SK-N-MC (cell line): ENCODE measurements at regions not wholly inside any gene's neighbourhood (a gene's known extent, or its start where the extent isn't known, plus 50 kb on each side); places are given as distances from the start of the nearest gene placed in this dataset.

Source experiments
- EZH2 ChIP-seq: fragments of 200-600 bp; sonication (generic); IDR thresholded peaks from one replicate; pipeline ENCODE4 v1.6.1; 2017; ENCODE audit warnings: antibody characterized with exemption
- POLR2AphosphoS5 ChIP-seq: IDR thresholded peaks from 2 replicates; pipeline ENCODE4 v1.6.1; 2012; ENCODE audit warnings: mild to moderate bottlenecking, low read depth, low read length, borderline replicate concordance

DNA sequence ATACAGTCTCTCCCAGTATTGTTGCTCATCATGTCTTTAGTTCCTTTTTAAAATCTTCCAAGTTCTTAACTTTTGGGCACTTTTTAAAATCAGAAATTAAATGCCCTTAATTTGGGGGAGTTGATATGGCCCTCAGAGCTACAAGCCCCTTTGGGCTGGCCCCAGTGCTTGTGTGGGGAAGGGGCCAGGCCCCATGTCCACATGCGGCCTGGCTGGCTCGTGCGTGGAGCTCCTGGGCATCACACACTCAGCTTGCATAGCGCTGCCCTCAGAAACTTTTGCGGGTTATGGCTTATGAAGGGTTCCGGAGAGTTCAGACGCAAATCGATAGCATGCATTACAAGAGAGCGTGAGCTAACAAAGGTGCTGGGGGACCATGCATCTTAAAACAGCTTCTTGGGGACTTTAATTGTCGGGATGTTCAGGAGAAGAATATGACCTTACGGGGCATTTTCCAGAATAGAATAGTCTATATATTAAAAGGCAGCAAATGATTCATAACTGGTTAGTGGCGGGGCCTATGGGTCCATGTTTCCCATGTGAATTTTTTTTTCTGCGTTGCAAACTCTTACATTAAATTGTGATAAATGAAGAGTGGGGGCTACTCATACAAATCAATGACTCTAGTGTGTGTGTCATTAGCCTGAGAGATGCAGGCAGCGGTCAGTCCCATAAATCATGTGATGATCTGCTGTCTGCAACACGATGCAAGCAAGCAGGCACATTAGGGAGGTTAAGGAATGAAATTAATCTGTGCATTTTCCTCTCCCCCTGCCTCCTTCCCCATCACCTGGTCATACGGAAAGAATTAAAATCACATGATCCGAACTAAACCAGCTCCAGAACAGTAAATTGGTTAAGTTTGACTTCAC is 185.8 kb upstream of the TSHZ3 start:
- TF ChIP-seq EZH2: no peak
- no peak for TF ChIP-seq POLR2AphosphoS5
